Neural crest cell (in vitro differentiated cells): ENCODE measurements at regions not wholly inside any gene's neighbourhood (a gene's known extent, or its start where the extent isn't known, plus 50 kb on each side); places are given as distances from the start of the nearest gene placed in this dataset.

ENCODE experiments used
- DNase-seq: peaks from one replicate; pipeline ENCODE4 v3.0.0; 2021; ENCODE audit warnings: low read depth, mixed read lengths, low spot score
- H3K27ac Mint-ChIP-seq: one replicate; pipeline ENCODE4 v1.8.0; 2021; ENCODE audit warnings: mild to moderate bottlenecking, mixed read lengths; ENCODE audit not compliant: unreplicated experiment
- H3K27me3 Mint-ChIP-seq: 2 replicates; pipeline ENCODE4 v1.8.0; 2021; ENCODE audit warnings: low read depth, mild to moderate bottlenecking, mixed read lengths
- H3K36me3 Mint-ChIP-seq: 2 replicates; pipeline ENCODE4 v1.8.0; 2021; ENCODE audit warnings: low read depth, mild to moderate bottlenecking, mixed read lengths
- H3K4me1 Mint-ChIP-seq: 2 replicates; pipeline ENCODE4 v1.8.0; 2021; ENCODE audit warnings: mixed read lengths
- H3K4me3 Mint-ChIP-seq: one replicate; pipeline ENCODE4 v1.8.0; 2021; ENCODE audit warnings: mild to moderate bottlenecking, mixed read lengths
- H3K9me3 Mint-ChIP-seq: 2 replicates; pipeline ENCODE4 v1.8.0; 2021; ENCODE audit warnings: mixed read lengths
- TF ChIP-seq, protein P1 (sequence below): fragments of 200-600 bp; sonication (generic); conservative IDR thresholded peaks from 2 replicates; pipeline ENCODE4 v1.5.0; 2021; ENCODE audit warnings: antibody characterized with exemption, mild to moderate bottlenecking

GRCh38 chr3:65210026-65210814 is 522.4 kb upstream of the ADAMTS9 start:
- Mint-ChIP-seq H3K36me3 (no peaks in the 10 kb centered on the region), H3K9me3 (no peaks in the 10 kb centered on the region), H3K27ac (no peak overlapping the region), H3K4me3 (no peak overlapping the region), H3K4me1 (no peaks in the 10 kb centered on the region), H3K27me3 (no peaks in the 10 kb centered on the region)
- no peak for DNase-seq
- TF ChIP-seq, protein P1, sequence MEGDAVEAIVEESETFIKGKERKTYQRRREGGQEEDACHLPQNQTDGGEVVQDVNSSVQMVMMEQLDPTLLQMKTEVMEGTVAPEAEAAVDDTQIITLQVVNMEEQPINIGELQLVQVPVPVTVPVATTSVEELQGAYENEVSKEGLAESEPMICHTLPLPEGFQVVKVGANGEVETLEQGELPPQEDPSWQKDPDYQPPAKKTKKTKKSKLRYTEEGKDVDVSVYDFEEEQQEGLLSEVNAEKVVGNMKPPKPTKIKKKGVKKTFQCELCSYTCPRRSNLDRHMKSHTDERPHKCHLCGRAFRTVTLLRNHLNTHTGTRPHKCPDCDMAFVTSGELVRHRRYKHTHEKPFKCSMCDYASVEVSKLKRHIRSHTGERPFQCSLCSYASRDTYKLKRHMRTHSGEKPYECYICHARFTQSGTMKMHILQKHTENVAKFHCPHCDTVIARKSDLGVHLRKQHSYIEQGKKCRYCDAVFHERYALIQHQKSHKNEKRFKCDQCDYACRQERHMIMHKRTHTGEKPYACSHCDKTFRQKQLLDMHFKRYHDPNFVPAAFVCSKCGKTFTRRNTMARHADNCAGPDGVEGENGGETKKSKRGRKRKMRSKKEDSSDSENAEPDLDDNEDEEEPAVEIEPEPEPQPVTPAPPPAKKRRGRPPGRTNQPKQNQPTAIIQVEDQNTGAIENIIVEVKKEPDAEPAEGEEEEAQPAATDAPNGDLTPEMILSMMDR, result no peak

DNA sequence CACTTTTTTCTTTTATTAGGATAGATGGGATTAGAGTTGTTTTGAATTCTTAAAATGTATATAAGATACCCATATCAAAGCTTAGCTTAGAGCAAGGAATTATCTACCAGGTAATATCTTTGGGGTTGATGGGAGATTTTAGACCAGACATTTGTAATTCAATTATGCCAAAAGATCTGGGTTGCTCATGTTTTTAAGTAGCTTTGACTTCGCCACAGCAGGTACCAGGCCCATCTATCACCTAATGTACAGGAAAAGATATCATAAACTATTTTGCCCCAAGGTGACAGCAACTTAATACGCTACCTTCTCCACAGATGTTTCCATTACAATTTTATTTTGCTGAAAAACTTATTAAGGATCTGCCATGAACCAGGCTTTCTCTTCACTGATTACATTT is 514.6 kb upstream of the ADAMTS9 start:
- Mint-ChIP-seq H3K36me3 (no peaks in the 10 kb centered on the region), H3K27ac (no peak overlapping the region), H3K27me3 (no peaks in the 10 kb centered on the region), H3K9me3 (no peaks in the 10 kb centered on the region), H3K4me1 (peaks cover 18% of the 10 kb centered on the region), H3K4me3 (no peak overlapping the region)
- no peak for DNase-seq
- TF ChIP-seq, protein P1, result no peak

DNA sequence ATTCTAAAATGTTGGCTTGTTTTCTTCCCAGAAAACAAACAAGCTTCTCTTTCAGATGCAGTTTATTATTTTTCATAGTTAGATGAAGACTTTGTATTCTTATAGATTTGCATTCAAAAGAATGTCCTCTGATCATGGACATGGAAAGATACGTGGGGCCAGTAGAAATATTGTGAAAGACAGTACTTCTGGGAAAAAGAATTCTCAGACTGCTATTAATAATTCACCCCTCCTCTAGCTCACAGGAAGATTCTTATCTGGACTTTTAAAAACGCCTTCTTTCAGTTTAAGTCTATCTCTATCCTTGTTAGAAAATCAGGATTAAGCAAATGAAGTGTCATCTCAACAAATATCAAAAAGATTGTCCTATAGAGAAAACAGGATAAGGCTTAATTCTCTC is 514.1 kb upstream of the ADAMTS9 start:
- H3K4me3 Mint-ChIP-seq, result no peak overlapping the region
- H3K27ac Mint-ChIP-seq, result no peak overlapping the region
- no peaks in the 10 kb centered on the region for H3K27me3 Mint-ChIP-seq
- TF ChIP-seq, protein P1, result no peak
- H3K36me3 Mint-ChIP-seq, result no peaks in the 10 kb centered on the region
- no peak for DNase-seq
- H3K9me3 Mint-ChIP-seq, result no peaks in the 10 kb centered on the region
- H3K4me1 Mint-ChIP-seq, result peaks cover 18% of the 10 kb centered on the region

GRCh38 chr3:65200310-65200970 is 512.6 kb upstream of the ADAMTS9 start:
- Mint-ChIP-seq H3K27me3 (no peaks in the 10 kb centered on the region), H3K4me1 (peaks cover 18% of the 10 kb centered on the region), H3K36me3 (no peaks in the 10 kb centered on the region), H3K4me3 (no peak overlapping the region), H3K27ac (no peak overlapping the region), H3K9me3 (no peaks in the 10 kb centered on the region)
- TF ChIP-seq, protein P1, result no peak
- DNase-seq, result no peak

DNA sequence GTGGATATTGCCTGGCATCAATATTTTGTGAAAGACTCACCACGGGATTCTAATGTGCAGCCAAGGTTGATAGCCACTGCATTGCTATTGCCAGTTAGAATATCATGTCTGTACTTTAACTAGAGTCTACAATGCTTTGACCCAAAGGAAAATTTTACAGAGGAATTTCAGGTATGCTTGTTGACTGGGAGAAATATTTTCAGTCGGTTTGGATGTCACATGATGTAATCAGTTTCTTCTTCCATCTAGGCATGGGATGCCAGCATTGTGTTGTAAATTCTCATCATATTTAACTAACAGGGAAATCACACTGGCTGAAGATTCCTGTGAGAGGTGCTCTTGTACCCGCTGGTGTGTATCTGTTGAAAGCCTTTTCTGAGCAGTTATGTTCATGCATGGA is 508.9 kb upstream of the ADAMTS9 start:
- TF ChIP-seq, protein P1, result no peak
- Mint-ChIP-seq H3K27me3 (no peaks in the 10 kb centered on the region), H3K4me1 (peaks cover 33% of the 10 kb centered on the region), H3K9me3 (no peaks in the 10 kb centered on the region), H3K36me3 (no peaks in the 10 kb centered on the region), H3K27ac (no peak overlapping the region), H3K4me3 (no peak overlapping the region)
- DNase-seq, result no peak
